HG03575 (cell line): ENCODE measurements at regions not wholly inside any gene's neighbourhood (a gene's known extent, or its start where the extent isn't known, plus 50 kb on each side); places are given as distances from the start of the nearest gene placed in this dataset.
"Not testable (repeated sequence)": the region's sequence is repeated elsewhere in the genome, so short reads cannot be mapped to it uniquely, and the experiment has no call there.

Experiments
- ATAC-seq: cut with Tn5 transposase; IDR thresholded peaks from one replicate; pipeline ENCODE4 v1.9.1; 2021; ENCODE audit not compliant: unreplicated experiment, insufficient number of reproducible peaks, low FRiP score; ENCODE audit errors: extremely low read depth

DNA sequence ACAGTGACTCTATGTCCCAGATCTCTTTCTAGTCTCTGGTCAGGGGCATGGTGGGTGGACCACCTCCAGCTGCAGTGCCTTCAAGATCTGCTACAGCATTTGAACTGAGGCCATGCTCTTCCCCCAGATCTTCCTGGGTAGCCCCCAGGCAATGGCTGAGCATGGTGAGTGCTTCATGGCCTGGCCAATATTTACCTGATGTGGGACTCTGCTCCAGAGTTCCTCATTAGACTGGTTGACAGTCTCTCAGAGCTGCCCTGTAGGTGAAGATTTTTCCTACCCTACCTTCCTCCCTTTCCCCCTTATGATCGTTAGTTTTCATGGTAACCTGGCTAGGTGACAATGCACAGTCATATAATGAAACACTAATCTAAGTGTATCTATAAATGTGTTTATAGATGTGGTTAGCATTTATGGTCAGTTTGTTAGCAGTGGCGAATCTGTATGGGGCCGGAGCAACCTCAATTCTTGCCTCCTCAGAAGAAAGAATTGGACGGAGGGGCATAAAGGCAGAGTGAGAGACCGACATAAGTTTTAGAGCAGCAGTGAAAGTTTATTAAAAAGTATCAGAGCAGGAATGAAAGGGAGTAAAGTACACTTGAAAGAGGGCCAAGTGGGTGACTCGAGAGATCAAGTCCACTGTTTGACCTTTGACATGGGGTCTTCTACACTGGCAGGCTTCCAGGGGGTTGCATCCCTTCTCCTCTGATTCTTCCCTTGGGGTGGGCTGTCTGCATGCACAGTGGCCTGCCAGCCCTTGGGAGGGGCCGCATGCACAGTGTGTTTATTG, 256.3 kb downstream of the CD83 start:
- ATAC-seq: no peak

- ATAC-seq: no peak
Measured at GRCh38 chr6:14375930-14376329, 258.4 kb downstream of the CD83 start.

DNA sequence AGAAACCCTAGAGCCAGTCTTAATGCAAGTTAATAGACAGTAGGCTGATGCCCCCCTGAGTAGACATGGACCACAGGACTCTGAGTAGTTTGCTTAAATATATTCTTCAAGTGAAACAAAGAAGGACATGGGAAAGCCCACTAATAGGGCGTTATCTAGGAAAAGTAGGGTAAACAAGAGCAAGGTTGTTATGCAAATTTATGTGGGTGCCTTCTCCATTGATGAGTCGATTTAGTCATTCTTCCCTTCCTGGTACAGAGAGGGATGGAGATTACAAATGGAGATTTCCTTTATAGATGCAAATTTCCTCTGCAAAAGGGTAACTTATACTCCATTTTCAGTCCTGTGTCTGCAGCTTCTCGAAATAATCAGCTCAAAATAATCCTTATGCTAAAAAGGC, 262.0 kb downstream of the CD83 start:
- ATAC-seq: no peak

DNA sequence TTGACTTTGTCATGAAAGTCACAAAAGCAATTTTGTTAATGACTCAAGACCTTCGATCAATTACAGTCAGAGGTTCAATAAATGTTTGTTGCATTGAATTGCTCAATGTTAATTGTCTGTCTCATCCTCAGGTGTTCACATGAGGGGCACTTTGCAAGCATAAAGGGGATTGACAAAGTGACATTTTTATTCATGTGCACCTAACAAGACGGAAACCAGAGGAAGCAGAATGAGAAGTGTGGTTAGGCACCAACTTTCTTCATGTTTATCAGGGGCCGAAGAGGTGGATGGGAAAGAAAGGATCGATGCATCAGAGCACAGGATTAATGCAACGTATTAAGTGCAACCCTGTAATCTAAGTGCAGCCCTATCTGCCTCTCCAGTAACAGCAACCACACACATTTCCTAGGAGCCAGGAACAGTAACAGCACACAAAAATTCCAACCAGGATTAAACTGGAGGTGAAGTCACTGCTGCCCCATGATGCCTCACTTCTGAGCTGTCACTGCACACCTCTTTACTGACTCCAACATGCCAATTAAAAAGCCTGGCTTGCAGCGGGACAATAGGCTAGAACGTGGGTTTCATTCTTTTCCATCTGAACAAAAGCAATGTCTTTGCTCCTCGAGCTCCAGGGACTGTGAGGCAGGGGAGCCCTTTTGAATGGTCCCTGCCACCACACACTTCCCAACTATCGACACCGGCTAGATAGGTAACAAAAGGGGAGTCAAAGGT, 262.7 kb downstream of the CD83 start:
- ATAC-seq: no peak

DNA sequence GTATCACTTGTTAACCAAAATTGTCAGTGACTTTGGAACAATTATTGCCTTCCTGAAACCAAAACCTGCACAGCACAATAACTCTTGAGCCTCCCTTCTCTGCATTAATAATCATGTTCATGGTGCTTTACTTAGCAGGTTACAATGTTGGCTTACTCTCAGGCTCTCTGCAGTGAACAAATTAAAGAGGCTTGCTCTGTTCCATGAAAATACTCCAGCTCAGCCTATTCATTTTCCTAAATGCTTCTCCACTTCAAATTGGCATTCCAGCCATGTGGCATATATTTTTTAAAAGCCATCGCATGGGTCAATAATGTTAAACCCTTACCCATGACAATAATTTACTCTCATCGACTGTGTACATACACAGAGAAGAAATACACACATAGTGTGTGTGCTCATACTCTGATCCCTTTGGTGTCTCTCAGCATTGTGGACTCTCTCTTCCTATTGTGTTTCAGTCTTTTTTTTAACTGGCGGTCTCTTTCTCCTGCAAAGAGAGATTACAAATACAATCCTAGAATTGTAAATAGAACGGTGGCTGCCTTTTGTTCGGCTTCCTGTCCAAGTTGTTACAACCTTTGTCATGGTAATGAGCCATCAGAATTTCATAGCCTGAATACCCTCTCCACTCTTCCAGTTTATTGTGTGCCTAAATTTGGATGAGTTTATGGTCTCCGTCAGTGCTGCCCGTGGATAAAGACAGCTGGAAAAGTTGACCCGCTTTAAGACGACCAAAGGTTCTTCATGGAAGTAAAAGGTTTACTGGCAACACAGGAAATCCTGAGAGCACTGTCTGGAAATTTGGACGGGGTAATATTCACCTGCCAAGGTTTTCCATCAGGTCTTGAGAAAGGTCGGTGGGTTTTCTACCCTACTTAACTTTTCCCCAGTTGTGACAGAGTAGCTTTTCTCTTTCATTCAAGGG, 263.6 kb downstream of the CD83 start:
- no peak for ATAC-seq

GRCh38 chr6:14381829-14382677, 264.5 kb downstream of the CD83 start:
- ATAC-seq: no peak

DNA sequence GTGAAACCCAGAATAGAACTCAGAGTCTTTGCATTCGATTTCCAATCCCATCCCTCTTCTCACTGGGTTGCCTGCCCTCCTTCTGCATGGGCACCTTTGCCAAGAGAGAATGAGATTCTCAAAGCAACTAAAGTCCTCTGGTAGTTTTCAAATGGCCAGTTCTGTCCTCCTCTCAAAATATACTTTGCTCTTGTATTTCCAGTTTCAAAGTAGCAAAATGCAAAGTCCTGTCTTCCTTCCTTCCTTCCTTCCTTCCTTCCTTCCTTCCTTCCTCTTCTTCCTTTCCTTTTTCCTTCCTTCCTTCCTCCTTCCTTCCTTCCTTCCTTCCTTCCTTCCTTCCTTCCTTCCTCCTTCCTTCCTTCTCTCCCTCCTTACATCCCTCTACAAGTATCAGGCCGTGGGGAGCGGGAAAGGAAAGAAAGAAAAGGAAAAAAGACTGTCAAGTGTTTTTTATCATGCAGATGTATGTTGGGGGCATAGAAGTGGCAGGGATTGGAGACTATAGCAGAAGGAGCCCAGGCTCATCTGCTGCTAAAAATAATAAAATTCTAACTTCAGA, 265.2 kb downstream of the CD83 start:
- no peak for ATAC-seq

GRCh38 chr6:14383393-14384174, 266.0 kb downstream of the CD83 start:
- no peak for ATAC-seq

DNA sequence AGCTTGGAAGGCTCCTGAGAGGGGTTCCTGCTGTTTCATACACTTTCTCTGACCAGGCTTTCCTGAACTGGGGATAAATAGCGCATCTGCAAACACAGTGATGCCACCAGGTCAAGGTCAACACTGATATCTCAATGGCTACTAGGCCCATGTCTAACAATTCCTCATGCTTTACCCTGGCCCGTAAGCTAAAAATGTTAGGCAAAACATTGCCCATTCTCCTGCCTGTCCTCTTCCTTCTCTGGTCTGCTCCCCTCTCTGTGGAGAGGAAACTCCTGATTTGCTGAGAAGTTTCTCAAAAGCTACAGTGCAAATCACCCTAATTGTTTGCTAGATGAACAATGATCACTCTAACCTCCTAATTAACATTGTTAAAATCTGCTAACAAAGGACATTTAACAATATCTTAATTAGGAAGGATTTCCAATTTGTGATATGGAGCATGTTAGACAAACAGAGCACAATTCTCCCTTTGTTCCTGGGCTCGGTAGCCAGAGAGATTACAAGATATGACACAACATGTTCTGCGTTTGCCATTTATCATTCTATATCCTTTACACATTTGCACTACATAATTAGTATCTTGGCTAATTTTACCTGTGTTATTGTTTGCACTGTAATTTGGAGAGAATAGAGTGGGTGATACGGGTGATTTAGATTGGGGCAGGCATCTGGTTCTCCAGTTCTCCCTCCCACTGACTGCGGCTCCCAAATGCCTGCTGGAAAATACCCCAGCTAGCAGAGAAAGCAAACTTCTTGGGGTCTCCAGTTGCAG, 266.8 kb downstream of the CD83 start:
- no peak for ATAC-seq

- ATAC-seq: no peak
Measured at GRCh38 chr6:14386263-14386662, 268.7 kb downstream of the CD83 start.

DNA sequence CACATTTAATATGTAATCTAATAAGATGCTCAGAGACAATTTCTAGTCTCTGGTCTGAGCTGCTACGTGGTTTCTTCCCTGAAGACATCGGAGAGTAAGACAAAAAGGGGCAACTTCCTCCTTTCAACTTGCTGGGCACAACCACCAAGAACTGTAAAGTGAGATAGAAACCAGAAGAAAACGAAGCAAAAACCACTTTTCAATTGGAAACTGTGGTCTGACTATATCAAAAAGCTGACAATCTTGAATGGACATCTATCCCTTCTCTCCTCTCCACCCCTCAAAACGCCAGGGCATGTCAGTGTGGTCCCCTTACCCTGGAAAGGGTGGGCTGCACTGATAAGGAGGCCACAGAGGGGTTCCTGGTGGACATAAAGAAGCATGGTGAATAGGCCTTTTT, 269.1 kb downstream of the CD83 start:
- no peak for ATAC-seq

DNA sequence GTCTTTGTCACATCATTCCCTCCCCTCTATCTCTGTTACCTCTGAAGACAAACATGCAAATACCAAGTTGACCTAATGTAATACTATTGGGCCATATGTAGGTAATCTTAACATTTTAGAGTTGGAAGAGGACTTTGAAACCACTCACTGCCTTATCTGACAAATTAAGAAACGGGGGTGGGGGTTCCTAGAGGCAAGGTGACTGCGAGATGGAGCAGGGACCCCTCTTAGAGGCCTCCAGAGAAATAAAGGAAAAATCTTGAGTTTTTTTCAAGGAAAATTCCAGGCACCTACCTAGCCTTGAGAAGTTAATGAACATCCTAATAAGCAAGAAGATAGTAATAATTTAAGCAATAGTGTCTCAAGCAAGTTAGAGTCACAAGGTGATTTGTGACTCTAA, 270.8 kb downstream of the CD83 start:
- no peak for ATAC-seq

DNA sequence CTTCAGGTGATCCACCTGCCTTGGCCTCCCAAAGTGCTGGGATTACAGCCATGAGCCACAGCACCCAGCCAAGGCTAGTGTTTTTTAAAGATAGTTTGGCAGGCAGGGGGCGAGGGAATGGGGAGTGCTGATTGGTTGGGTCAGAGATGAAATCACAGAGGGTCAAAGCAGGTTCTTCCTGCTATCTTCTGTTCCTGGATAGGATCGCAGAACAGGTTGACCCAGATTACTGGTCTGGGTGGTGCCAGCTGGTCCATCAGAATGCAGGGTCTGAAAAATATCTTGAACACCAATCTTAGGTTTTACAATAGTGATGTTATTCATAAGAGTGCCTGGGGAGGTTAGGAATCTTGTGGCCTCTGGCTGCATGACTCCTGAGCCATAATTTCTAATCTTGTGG, 272.2 kb downstream of the CD83 start:
- not testable (repeated sequence) for ATAC-seq

- no peak for ATAC-seq
Measured at GRCh38 chr6:14390805-14391204, 273.2 kb downstream of the CD83 start.

DNA sequence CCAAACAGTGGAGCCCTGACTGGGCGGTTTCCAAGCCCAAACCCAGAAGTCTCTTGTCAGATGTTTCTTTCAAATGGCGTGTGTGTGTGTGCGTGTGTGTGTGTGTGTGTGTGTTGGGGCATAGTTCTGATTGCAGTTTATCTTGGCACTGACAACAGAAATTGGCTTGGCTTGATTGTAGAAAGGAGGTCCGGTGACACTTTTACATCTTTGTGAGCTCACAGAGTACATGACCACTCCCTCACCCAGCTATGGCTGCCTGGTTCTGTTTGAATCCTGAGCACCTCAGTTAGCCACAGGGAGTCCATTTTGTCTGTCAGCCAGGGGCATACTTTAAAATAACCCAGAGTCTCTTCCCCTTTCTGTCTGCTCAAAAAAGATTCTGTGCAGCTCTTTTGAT, 276.3 kb downstream of the CD83 start:
- ATAC-seq: no peak

DNA sequence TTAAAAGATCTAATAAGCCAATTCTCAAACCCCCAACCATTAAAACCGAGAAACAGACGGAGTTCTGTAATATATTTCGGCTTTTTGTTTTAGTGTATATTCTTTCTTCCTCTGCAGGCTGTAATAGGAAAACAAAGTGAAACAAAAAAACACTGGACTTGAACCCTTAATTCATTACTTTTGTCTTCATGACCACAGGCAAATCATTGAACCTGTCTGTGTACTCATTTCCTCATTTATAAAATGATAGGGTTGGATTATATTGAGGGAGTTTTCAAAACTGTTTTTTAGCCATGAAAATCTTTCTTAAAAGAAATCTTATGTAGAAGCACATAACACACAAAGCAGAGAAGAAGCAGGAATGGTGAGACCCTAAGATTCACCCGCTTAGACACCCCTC, 278.8 kb downstream of the CD83 start:
- no peak for ATAC-seq
